GM12878 (cell line): ENCODE measurements at regions not wholly inside any gene's neighbourhood (a gene's known extent, or its start where the extent isn't known, plus 50 kb on each side); places are given as distances from the start of the nearest gene placed in this dataset.

Source experiments
- ATAC-seq: fragments of 200-7000 bp; cut with Tn5 transposase; 3 replicates; pipeline ENCODE4 v1.9.1; 2020; ENCODE audit warnings: mild to moderate bottlenecking, moderate library complexity
- BruUV-seq: library from RNA; stranded (reverse); fragments of 400-500 nt; replicated peaks from 2 replicates; lab custom pipeline; 2021; lab: Mats Ljungman, UMichigan
- CTCF ChIA-PET: fragments of 300-600 bp; sonication (Branson Sonifier 250); formaldehyde crosslinking; extraction: SDS; loops from one replicate; lab custom pipeline; 2021; ENCODE audit warnings: inconsistent platforms; lab: Yijun Ruan, JAX
- POLR2A ChIA-PET: fragments of 350-600 bp; formaldehyde crosslinking; extraction: SDS; loops from one replicate; lab custom pipeline; 2021; ENCODE audit warnings: inconsistent platforms; lab: Charles Lee
- RAD21 ChIA-PET: fragments of 300-600 bp; sonication (Branson Sonifier 250); formaldehyde crosslinking; loops from one replicate; lab custom pipeline; 2023; ENCODE audit warnings: antibody characterized with exemption; ENCODE audit not compliant: unreplicated experiment; lab: Charles Lee
- SMC1A ChIA-PET: fragments of 300-600 bp; sonication (Branson Sonifier 250); formaldehyde crosslinking; loops from one replicate; lab custom pipeline; 2023; ENCODE audit not compliant: unreplicated experiment, uncharacterized antibody; lab: Charles Lee
- DNase-seq: peaks from one replicate; pipeline ENCODE4 v3.0.0-alpha.2; 2011; ENCODE audit warnings: low read depth, low spot score
- FAIRE-seq: peaks from 3 replicates; lab custom pipeline; 2011; peaks lifted over from hg19 to GRCh38; lab: Jason Lieb, UNC
- H2AFZ ChIP-seq: 2 replicates; pipeline ENCODE4 v1.6.0; 2011; ENCODE audit warnings: low read depth, low read length, control low read depth; ENCODE audit not compliant: control insufficient read depth
- H3K27ac ChIP-seq: 2 replicates; pipeline ENCODE4 v1.5.1; 2011; ENCODE audit warnings: control low read depth; ENCODE audit not compliant: control insufficient read depth, insufficient read depth
- H3K27me3 ChIP-seq, 2 experiments: replicated peaks in 1 of 2; 2 replicates each; pipeline versions ENCODE4 v1.6.0 to v1.6.1; 2011; ENCODE audit warnings: low read length in 1 of 2; ENCODE audit not compliant: control insufficient read depth in 2 of 2, insufficient read depth in 2 of 2
- H3K36me3 ChIP-seq, 2 experiments: 2 replicates each; pipeline ENCODE4 v1.5.1; 2011; ENCODE audit warnings: low read length in 1 of 2; ENCODE audit not compliant: control insufficient read depth in 2 of 2, insufficient read depth in 2 of 2
- H3K4me1 ChIP-seq: 2 replicates; pipeline ENCODE4 v1.6.1; 2011; ENCODE audit warnings: mild to moderate bottlenecking, low read length, moderate library complexity, mixed read lengths; ENCODE audit not compliant: control insufficient read depth, insufficient read depth
- H3K4me2 ChIP-seq: 2 replicates; pipeline ENCODE4 v1.6.0; 2011; ENCODE audit warnings: control low read depth; ENCODE audit not compliant: control insufficient read depth, insufficient read depth
- H3K4me3 ChIP-seq: fragments of 200-600 bp; sonication (generic); 2 replicates; pipeline ENCODE4 v1.5.1; 2016
- H3K79me2 ChIP-seq: 2 replicates; pipeline ENCODE4 v1.6.0; 2011; ENCODE audit warnings: low read length; ENCODE audit not compliant: control insufficient read depth, insufficient read depth
- H3K9ac ChIP-seq: 2 replicates; pipeline ENCODE4 v1.8.0; 2011; ENCODE audit warnings: low read length, control low read depth, mixed read lengths; ENCODE audit not compliant: control insufficient read depth, insufficient read depth
- H3K9me3 ChIP-seq: replicated peaks from 3 replicates; pipeline ENCODE4 v1.5.1; 2011; ENCODE audit warnings: mild to moderate bottlenecking, low read length; ENCODE audit not compliant: control insufficient read depth, insufficient read depth
- H4K20me1 ChIP-seq: 2 replicates; pipeline ENCODE4 v1.6.0; 2011; ENCODE audit not compliant: control insufficient read depth, insufficient read depth
- BACH1 ChIP-seq: fragments of 450-650 bp; IDR thresholded peaks from 2 replicates; pipeline ENCODE4 v1.6.1; 2017; ENCODE audit warnings: mild to moderate bottlenecking, borderline replicate concordance
- EGR1 ChIP-seq, 2 experiments: IDR thresholded peaks; 1 replicate in 1 of 2; 2 replicates in 1 of 2; pipeline ENCODE4 v1.6.1; 2011 to 2012; ENCODE audit warnings: low read depth in 2 of 2, low read length in 2 of 2, borderline replicate concordance in 1 of 2, mild to moderate bottlenecking in 1 of 2, moderate library complexity in 1 of 2
- ETV6 ChIP-seq, 2 experiments: fragments of 450-650 bp in 1 of 2; IDR thresholded peaks in 1 of 2; conservative IDR thresholded peaks in 1 of 2; 2 replicates each; pipeline ENCODE4 v1.6.1; 2014; ENCODE audit warnings: antibody characterized with exemption in 1 of 2, borderline replicate concordance in 1 of 2, low read depth in 1 of 2, mild to moderate bottlenecking in 1 of 2, moderate library complexity in 1 of 2
- FOXK2 ChIP-seq: fragments of 450-650 bp; IDR thresholded peaks from 2 replicates; pipeline ENCODE4 v1.6.1; 2017; ENCODE audit warnings: mild to moderate bottlenecking, moderate library complexity
- MYC ChIP-seq: IDR thresholded peaks from 2 replicates; pipeline ENCODE4 v1.6.1; 2011; ENCODE audit warnings: mild to moderate bottlenecking, low read length, moderate library complexity, inconsistent platforms; ENCODE audit not compliant: insufficient read depth, insufficient replicate concordance, insufficient read length, severe bottlenecking
- NFYA ChIP-seq: IDR thresholded peaks from 2 replicates; pipeline ENCODE4 v1.6.1; 2011; ENCODE audit warnings: low read depth, mild to moderate bottlenecking, low read length, improper control_type of control experiment, borderline replicate concordance
- POLR2AphosphoS2 ChIP-seq: IDR thresholded peaks from 2 replicates; pipeline ENCODE4 v1.6.1; 2011; ENCODE audit warnings: low read depth, mild to moderate bottlenecking, low read length, improper control_type of control experiment, moderate library complexity
- RELA ChIP-seq: fragments of 450-650 bp; IDR thresholded peaks from 2 replicates; pipeline ENCODE4 v1.8.0; 2014; ENCODE audit warnings: borderline replicate concordance; ENCODE audit not compliant: partially characterized antibody
- SP1 ChIP-seq: IDR thresholded peaks from one replicate; pipeline ENCODE4 v1.6.1; 2011; ENCODE audit warnings: low read depth, low read length
- STAT1 ChIP-seq: fragments of 450-650 bp; conservative IDR thresholded peaks from 2 replicates; pipeline ENCODE4 v1.6.1; 2014; ENCODE audit warnings: antibody characterized with exemption, mild to moderate bottlenecking
- TARDBP ChIP-seq: IDR thresholded peaks from 2 replicates; pipeline ENCODE4 v1.6.1; 2016; ENCODE audit warnings: borderline replicate concordance
- ZNF24 ChIP-seq: fragments of 450-650 bp; IDR thresholded peaks from 2 replicates; pipeline ENCODE4 v1.6.1; 2017; ENCODE audit warnings: antibody characterized with exemption, mild to moderate bottlenecking
- WGBS: methylation state at CpG from one replicate; pipeline ENCODE4 v1.1.6; 2016; ENCODE audit warnings: low lambda C conversion rate; ENCODE audit not compliant: insufficient replicate concordance, insufficient coverage; ENCODE audit errors: missing lambda C conversion rate; 5-methylcytosine and 5-hydroxymethylcytosine counted together
- in situ Hi-C: fragments of 300-500 bp; cut with MboI; formaldehyde crosslinking; loops from 9 replicates; pipeline ENCODE4 v1.14.3; 2018; ENCODE audit warnings: mixed read lengths
- intact Hi-C: fragments of 100-400 bp; cut with micrococcal nuclease; formaldehyde crosslinking; loops from one replicate; pipeline ENCODE4 v1.14.2; 2022; ENCODE audit not compliant: unreplicated experiment
- TF ChIP-seq, protein P1 (sequence below): fragments of 450-650 bp; IDR thresholded peaks from 2 replicates; pipeline ENCODE4 v1.6.1; 2018; ENCODE audit warnings: mild to moderate bottlenecking, low read depth, moderate library complexity; ENCODE audit not compliant: partially characterized antibody
- TF ChIP-seq, protein P2 (sequence below): IDR thresholded peaks from 2 replicates; pipeline ENCODE4 v1.6.1; 2011; ENCODE audit warnings: borderline replicate concordance, low read depth, mild to moderate bottlenecking, moderate library complexity, mixed read lengths, low read length; ENCODE audit not compliant: insufficient read depth; ENCODE audit errors: extremely low read length
- TF ChIP-seq, protein P3 (sequence below): fragments of 450-650 bp; IDR thresholded peaks from 2 replicates; pipeline ENCODE4 v1.6.1; 2016; ENCODE audit warnings: mild to moderate bottlenecking, moderate library complexity, borderline replicate concordance

DNA sequence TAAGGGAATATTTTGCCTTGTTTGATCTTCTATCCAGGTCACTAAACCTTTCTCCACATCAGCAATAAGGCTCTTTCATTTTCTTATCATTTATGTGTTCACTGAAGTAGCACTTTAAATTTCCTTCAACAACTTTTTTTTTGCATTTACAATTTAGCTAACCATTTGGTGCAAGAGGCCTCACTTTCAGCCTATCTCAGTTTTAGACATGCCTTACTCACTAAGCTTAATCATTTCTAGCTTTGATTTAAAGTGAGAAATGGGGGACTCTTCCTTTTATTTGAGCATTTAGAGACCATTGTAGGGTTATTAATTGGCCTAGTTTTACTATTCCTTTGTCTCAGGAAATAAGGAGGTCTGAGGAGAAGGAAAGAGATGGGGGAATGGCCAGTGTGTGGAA, 250.5 kb downstream of the AUH start (continued):
- TF ChIP-seq, protein P1, sequence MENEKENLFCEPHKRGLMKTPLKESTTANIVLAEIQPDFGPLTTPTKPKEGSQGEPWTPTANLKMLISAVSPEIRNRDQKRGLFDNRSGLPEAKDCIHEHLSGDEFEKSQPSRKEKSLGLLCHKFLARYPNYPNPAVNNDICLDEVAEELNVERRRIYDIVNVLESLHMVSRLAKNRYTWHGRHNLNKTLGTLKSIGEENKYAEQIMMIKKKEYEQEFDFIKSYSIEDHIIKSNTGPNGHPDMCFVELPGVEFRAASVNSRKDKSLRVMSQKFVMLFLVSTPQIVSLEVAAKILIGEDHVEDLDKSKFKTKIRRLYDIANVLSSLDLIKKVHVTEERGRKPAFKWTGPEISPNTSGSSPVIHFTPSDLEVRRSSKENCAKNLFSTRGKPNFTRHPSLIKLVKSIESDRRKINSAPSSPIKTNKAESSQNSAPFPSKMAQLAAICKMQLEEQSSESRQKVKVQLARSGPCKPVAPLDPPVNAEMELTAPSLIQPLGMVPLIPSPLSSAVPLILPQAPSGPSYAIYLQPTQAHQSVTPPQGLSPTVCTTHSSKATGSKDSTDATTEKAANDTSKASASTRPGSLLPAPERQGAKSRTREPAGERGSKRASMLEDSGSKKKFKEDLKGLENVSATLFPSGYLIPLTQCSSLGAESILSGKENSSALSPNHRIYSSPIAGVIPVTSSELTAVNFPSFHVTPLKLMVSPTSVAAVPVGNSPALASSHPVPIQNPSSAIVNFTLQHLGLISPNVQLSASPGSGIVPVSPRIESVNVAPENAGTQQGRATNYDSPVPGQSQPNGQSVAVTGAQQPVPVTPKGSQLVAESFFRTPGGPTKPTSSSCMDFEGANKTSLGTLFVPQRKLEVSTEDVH: no peak
- TF ChIP-seq, protein P2, sequence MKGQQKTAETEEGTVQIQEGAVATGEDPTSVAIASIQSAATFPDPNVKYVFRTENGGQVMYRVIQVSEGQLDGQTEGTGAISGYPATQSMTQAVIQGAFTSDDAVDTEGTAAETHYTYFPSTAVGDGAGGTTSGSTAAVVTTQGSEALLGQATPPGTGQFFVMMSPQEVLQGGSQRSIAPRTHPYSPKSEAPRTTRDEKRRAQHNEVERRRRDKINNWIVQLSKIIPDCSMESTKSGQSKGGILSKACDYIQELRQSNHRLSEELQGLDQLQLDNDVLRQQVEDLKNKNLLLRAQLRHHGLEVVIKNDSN: no peak

DNA sequence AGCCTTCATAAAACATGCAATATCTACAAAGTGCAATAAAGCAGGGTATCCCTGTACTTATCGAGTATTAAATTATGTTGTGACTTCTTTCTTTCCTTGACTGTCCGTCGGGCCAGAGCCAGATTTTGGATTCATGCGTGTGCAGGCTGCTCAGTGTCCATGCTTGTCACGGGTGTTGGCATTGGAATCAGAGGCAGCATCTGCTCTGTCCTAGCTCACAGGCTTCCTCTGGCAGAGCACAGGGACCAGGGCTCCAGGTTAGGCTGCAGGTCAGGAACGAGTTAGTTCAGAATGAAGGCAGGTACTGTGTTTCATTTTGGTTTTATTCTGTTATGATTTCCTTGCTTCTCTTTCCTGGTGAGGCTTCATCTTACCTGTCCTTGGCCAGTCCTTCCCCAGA, 249.8 kb downstream of the AUH start:
- SMC1A ChIA-PET: interaction anchor here (1.1 kb wide), 1 partner anchor 18 kb away, joined by 3 read pairs; no protein-coding TSS in a partner anchor
- Histone ChIP-seq H3K9ac (no peak overlapping the region), H3K4me1 (no peaks in the 10 kb centered on the region), H3K79me2 (no peaks in the 10 kb centered on the region), H3K36me3 (no peaks in the 10 kb centered on the region), H3K27me3 (peaks cover 0 to 2% of the 10 kb centered on the region in 2 experiments; a peak in 2 of 4 replicates), H3K4me3 (no peak overlapping the region), H2AFZ (no peak overlapping the region), H4K20me1 (no peaks in the 10 kb centered on the region), H3K27ac (no peak overlapping the region), H3K9me3 (peaks cover 2% of the 10 kb centered on the region; the same call in 2 of the 3 replicates), H3K4me2 (no peak overlapping the region)
- TF ChIP-seq POLR2AphosphoS2 (no peak), STAT1 (no peak), RELA (no peak), MYC (no peak), FOXK2 (no peak), NFYA (no peak), TARDBP (no peak), BACH1 (no peak), SP1 (no peak), EGR1 (IDR thresholded peaks at IDR 0.05; ENCODE audit: borderline replicate concordance in 1 of 2, low read depth in 2 of 2, low read length in 2 of 2) (no peak), ZNF24 (no peak), ETV6 (conservative IDR thresholded peaks at IDR 0.05 in 1 of 2, IDR thresholded peaks at IDR 0.05 in 1 of 2; ENCODE audit: borderline replicate concordance in 1 of 2, low read depth in 1 of 2) (no peak)
- TF ChIP-seq, protein P3, sequence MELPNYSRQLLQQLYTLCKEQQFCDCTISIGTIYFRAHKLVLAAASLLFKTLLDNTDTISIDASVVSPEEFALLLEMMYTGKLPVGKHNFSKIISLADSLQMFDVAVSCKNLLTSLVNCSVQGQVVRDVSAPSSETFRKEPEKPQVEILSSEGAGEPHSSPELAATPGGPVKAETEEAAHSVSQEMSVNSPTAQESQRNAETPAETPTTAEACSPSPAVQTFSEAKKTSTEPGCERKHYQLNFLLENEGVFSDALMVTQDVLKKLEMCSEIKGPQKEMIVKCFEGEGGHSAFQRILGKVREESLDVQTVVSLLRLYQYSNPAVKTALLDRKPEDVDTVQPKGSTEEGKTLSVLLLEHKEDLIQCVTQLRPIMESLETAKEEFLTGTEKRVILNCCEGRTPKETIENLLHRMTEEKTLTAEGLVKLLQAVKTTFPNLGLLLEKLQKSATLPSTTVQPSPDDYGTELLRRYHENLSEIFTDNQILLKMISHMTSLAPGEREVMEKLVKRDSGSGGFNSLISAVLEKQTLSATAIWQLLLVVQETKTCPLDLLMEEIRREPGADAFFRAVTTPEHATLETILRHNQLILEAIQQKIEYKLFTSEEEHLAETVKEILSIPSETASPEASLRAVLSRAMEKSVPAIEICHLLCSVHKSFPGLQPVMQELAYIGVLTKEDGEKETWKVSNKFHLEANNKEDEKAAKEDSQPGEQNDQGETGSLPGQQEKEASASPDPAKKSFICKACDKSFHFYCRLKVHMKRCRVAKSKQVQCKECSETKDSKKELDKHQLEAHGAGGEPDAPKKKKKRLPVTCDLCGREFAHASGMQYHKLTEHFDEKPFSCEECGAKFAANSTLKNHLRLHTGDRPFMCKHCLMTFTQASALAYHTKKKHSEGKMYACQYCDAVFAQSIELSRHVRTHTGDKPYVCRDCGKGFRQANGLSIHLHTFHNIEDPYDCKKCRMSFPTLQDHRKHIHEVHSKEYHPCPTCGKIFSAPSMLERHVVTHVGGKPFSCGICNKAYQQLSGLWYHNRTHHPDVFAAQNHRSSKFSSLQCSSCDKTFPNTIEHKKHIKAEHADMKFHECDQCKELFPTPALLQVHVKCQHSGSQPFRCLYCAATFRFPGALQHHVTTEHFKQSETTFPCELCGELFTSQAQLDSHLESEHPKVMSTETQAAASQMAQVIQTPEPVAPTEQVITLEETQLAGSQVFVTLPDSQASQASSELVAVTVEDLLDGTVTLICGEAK: no peak
- ATAC-seq (no peak), DNase-seq (no peak), FAIRE-seq (no peak)
- no TSS peak for BruUV-seq
- RAD21 ChIA-PET: no interaction called here
- CTCF ChIA-PET: no interaction called here
- POLR2A ChIA-PET: no interaction called here
- intact Hi-C loops (no loop called here), in situ Hi-C loops (no loop called here)
- 49% methylated on average over 6 of the region's 6 CpGs for WGBS
